CD14-positive monocyte (primary cell): ENCODE measurements at regions not wholly inside any gene's neighbourhood (a gene's known extent, or its start where the extent isn't known, plus 50 kb on each side); places are given as distances from the start of the nearest gene placed in this dataset.

Experiments
- DNase-seq, 3 donors: peaks; one replicate each; pipeline ENCODE4 v3.0.0-alpha.2; 2011 to 2022
- H2AFZ ChIP-seq: 2 replicates; pipeline ENCODE4 v1.6.0; 2012; ENCODE audit warnings: mild to moderate bottlenecking, low read depth, low read length, inconsistent platforms; ENCODE audit not compliant: insufficient read depth, poor library complexity, severe bottlenecking
- H3K27ac ChIP-seq, 2 donors: 1 replicate in 1 of 2; 2 replicates in 1 of 2; pipeline ENCODE4 v1.5.1; 2012 to 2013; ENCODE audit warnings: low read length in 2 of 2, control low read depth in 1 of 2, inconsistent platforms in 1 of 2, low read depth in 1 of 2, mild to moderate bottlenecking in 1 of 2
- H3K27me3 ChIP-seq, 2 donors: one replicate each; pipeline versions ENCODE4 v1.6.0 to v1.6.1; 2011 to 2013; ENCODE audit warnings: low read length in 2 of 2; ENCODE audit not compliant: control insufficient read depth in 2 of 2, insufficient read depth in 2 of 2
- H3K36me3 ChIP-seq, 2 donors: replicated peaks in 1 of 2; 1 replicate in 1 of 2; 2 replicates in 1 of 2; pipeline versions ENCODE4 v1.5.1 to v1.6.1; 2012 to 2013; ENCODE audit warnings: low read length in 2 of 2, control low read depth in 1 of 2, inconsistent platforms in 1 of 2, mild to moderate bottlenecking in 1 of 2; ENCODE audit not compliant: insufficient read depth in 2 of 2, control insufficient read depth in 1 of 2
- H3K4me1 ChIP-seq, 2 donors: 1 replicate in 1 of 2; 2 replicates in 1 of 2; pipeline versions ENCODE4 v1.5.1 to v1.6.1; 2012 to 2013; ENCODE audit warnings: low read length in 2 of 2, control low read depth in 1 of 2, inconsistent platforms in 1 of 2, mild to moderate bottlenecking in 1 of 2, moderate library complexity in 1 of 2; ENCODE audit not compliant: insufficient read depth in 2 of 2, control insufficient read depth in 1 of 2
- H3K4me2 ChIP-seq: replicated peaks from 2 replicates; pipeline ENCODE3; 2012; ENCODE audit warnings: low read length, moderate library complexity, mild to moderate bottlenecking; ENCODE audit not compliant: poor library complexity, severe bottlenecking; ENCODE audit errors: extremely low read depth
- H3K4me3 ChIP-seq, 3 experiments: fragments of 200-600 bp in 1 of 3; sonication (generic) in 1 of 3; replicated peaks in 1 of 3; 1 replicate in 2 of 3; 2 replicates in 1 of 3; pipeline ENCODE4 v1.5.1; 2011 to 2013; ENCODE audit warnings: low read length in 3 of 3, mild to moderate bottlenecking in 3 of 3, control low read depth in 2 of 3, low read depth in 2 of 3, inconsistent platforms in 1 of 3, moderate library complexity in 1 of 3
- H3K79me2 ChIP-seq: 2 replicates; pipeline ENCODE4 v1.6.0; 2012; ENCODE audit warnings: mild to moderate bottlenecking, control low read depth, inconsistent platforms, low read length, moderate library complexity; ENCODE audit not compliant: insufficient read depth
- H3K9ac ChIP-seq: 2 replicates; pipeline ENCODE4 v1.6.0; 2017; ENCODE audit warnings: low read length, mild to moderate bottlenecking; ENCODE audit not compliant: insufficient read depth, poor library complexity, severe bottlenecking
- H3K9me3 ChIP-seq, 2 donors: replicated peaks in 1 of 2; 1 replicate in 1 of 2; 2 replicates in 1 of 2; pipeline versions ENCODE4 v1.5.1 to v1.6.1; 2012 to 2013; ENCODE audit warnings: low read length in 2 of 2, control low read depth in 1 of 2; ENCODE audit not compliant: control insufficient read depth in 1 of 2, insufficient read depth in 1 of 2
- H4K20me1 ChIP-seq: 2 replicates; pipeline ENCODE4 v1.6.0; 2012; ENCODE audit warnings: mild to moderate bottlenecking, low read length, control low read depth, moderate library complexity; ENCODE audit not compliant: insufficient read depth
- H3K27ac Mint-ChIP-seq, 7 donors: one replicate each; pipeline ENCODE4 v1.8.0; 2020; ENCODE audit warnings: mild to moderate bottlenecking in 7 of 7, mixed read lengths in 7 of 7, moderate library complexity in 6 of 7, inconsistent platforms in 2 of 7
- H3K27me3 Mint-ChIP-seq, 3 donors: one replicate each; pipeline ENCODE4 v1.8.0; 2021 to 2022; ENCODE audit warnings: low read depth in 3 of 3, mild to moderate bottlenecking in 3 of 3, mixed read lengths in 3 of 3, moderate library complexity in 3 of 3, inconsistent platforms in 1 of 3
- H3K36me3 Mint-ChIP-seq, 2 donors: one replicate each; pipeline ENCODE4 v1.8.0; 2020; ENCODE audit warnings: mixed read lengths in 2 of 2, inconsistent platforms in 1 of 2, mild to moderate bottlenecking in 1 of 2
- H3K4me1 Mint-ChIP-seq: one replicate; pipeline ENCODE4 v1.8.0; 2020; ENCODE audit warnings: mild to moderate bottlenecking, mixed read lengths
- H3K4me3 Mint-ChIP-seq, 2 donors: one replicate each; pipeline ENCODE4 v1.8.0; 2020; ENCODE audit warnings: mild to moderate bottlenecking in 2 of 2, mixed read lengths in 2 of 2, moderate library complexity in 1 of 2
- H3K9me3 Mint-ChIP-seq, 7 donors: one replicate each; pipeline ENCODE4 v1.8.0; 2020 to 2022; ENCODE audit warnings: mixed read lengths in 7 of 7, mild to moderate bottlenecking in 6 of 7, moderate library complexity in 6 of 7, inconsistent platforms in 2 of 7
- WGBS: methylation state at CpG from one replicate; pipeline ENCODE4 v1.1.5; 2013; ENCODE audit warnings: missing lambda C conversion rate; ENCODE audit not compliant: insufficient coverage; 5-methylcytosine and 5-hydroxymethylcytosine counted together
- intact Hi-C, 2 donors: fragments of 100-400 bp; cut with micrococcal nuclease; formaldehyde crosslinking; loops; one replicate each; pipeline versions ENCODE4 v1.15.0 to v1.15.1; 2023
- TF ChIP-seq, protein P1 (sequence below): fragments of 200-600 bp; IDR thresholded peaks from one replicate; pipeline ENCODE4 v1.8.0; 2022; ENCODE audit warnings: antibody characterized with exemption, mild to moderate bottlenecking

DNA sequence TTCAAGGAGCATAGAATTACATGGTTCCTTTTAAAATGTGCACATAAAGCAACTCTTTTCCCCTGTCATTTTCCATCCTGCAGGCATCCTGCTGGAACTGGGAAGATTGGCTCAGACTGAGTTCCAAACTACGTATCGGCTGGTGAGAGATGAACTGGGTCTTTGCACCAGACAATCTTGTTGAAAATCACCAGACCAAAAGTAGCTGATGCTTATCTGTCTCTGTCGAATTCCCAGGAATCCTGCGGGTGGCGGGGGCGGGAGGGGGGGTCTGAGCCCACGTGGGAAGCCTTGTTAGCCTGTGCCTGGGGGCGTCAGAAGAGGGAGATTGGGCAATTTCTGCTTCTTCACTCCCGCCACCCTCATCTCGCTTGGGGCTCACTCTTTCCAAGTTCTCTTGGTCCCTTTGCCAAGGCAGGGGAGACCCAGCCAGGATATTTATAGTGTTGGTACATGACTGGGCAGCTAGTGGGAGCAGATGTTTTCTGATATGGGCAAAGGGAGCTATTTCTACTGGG is 90.1 kb upstream of the SLC25A33 start:
- Mint-ChIP-seq H3K36me3 (no peaks in the 10 kb centered on the region), H3K9me3 (peaks cover 0 to 2% (median 0%) of the 10 kb centered on the region in 7 donors), H3K4me3 (no peak overlapping the region), H3K27ac (peak overlapping the region in 1 of 7 donors; percentile 65), H3K4me1 (no peaks in the 10 kb centered on the region), H3K27me3 (peaks cover 1 to 4% (median 4%) of the 10 kb centered on the region in 3 donors)
- Histone ChIP-seq H4K20me1 (no peaks in the 10 kb centered on the region), H3K27ac (no peak overlapping the region), H2AFZ (no peak overlapping the region), H3K9ac (no peak overlapping the region), H3K4me1 (no peaks in the 10 kb centered on the region), H3K36me3 (no peaks in the 10 kb centered on the region), H3K4me2 (no peak overlapping the region), H3K79me2 (no peaks in the 10 kb centered on the region), H3K9me3 (no peaks in the 10 kb centered on the region), H3K27me3 (no peaks in the 10 kb centered on the region), H3K4me3 (no peak overlapping the region)
- WGBS = 65% methylated on average over 4 of the region's 10 CpGs
- TF ChIP-seq, protein P1, sequence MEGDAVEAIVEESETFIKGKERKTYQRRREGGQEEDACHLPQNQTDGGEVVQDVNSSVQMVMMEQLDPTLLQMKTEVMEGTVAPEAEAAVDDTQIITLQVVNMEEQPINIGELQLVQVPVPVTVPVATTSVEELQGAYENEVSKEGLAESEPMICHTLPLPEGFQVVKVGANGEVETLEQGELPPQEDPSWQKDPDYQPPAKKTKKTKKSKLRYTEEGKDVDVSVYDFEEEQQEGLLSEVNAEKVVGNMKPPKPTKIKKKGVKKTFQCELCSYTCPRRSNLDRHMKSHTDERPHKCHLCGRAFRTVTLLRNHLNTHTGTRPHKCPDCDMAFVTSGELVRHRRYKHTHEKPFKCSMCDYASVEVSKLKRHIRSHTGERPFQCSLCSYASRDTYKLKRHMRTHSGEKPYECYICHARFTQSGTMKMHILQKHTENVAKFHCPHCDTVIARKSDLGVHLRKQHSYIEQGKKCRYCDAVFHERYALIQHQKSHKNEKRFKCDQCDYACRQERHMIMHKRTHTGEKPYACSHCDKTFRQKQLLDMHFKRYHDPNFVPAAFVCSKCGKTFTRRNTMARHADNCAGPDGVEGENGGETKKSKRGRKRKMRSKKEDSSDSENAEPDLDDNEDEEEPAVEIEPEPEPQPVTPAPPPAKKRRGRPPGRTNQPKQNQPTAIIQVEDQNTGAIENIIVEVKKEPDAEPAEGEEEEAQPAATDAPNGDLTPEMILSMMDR = no peak
- DNase-seq = no peak
- intact Hi-C loops = no loop called here

DNA sequence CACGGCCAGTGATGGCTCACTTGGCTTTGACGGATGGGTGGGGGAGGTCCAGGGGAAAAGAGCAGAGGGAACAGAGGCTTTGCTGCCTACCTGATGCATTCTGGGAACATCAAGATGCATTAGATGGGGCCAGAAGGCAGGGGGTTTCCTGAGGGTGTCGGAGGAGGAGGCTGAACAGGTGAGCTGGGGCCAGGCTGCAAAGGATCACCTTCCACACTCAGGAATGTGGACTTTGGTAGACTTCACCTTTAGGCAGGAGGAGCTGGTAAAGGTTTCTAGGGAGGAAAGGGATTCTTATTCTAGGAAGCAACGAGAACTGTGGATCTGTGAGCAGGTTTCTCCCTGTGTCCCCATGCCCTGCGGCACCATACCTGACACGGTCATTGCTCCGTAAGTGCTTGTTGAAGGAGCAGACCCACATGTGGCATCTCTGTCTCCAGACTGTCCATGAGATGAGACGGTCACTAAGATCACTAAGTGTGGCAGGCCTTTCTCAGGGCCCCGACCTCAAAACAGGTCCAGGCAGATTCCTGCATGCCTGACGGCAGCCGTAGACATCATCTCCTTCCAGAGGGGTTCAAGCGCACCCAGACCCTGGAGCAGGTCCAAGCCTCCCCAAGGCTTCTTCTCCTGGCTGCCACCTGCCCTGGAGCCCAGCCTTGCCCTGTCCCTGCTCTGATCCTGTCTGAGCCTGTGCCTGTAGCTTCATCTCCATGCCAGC is 89.1 kb upstream of the SLC25A33 start:
- Histone ChIP-seq H3K4me2 (no peak overlapping the region), H3K27ac (no peak overlapping the region), H3K79me2 (no peaks in the 10 kb centered on the region), H3K9me3 (no peaks in the 10 kb centered on the region), H3K27me3 (no peaks in the 10 kb centered on the region), H3K4me3 (no peak overlapping the region), H2AFZ (no peak overlapping the region), H3K36me3 (no peaks in the 10 kb centered on the region), H3K4me1 (no peaks in the 10 kb centered on the region), H3K9ac (no peak overlapping the region), H4K20me1 (no peaks in the 10 kb centered on the region)
- DNase-seq = no peak
- WGBS = 92% methylated on average over 11 of the region's 12 CpGs
- no peak overlapping the region for H3K4me3 Mint-ChIP-seq
- TF ChIP-seq, protein P1 = no peak
- H3K27ac Mint-ChIP-seq = peak overlapping the region in 1 of 7 donors; percentile 26
- H3K27me3 Mint-ChIP-seq = peaks cover 1 to 5% (median 4%) of the 10 kb centered on the region in 3 donors
- no peaks in the 10 kb centered on the region for H3K36me3 Mint-ChIP-seq
- no peaks in the 10 kb centered on the region for H3K4me1 Mint-ChIP-seq
- H3K9me3 Mint-ChIP-seq = peaks cover 0 to 2% (median 0%) of the 10 kb centered on the region in 7 donors
- intact Hi-C loops = loop anchor here in 1 of 2 donors (10.0 kb wide), 1 partner anchor 165 kb away; no protein-coding TSS in a partner anchor
